Glutamatergic neuron (in vitro differentiated cells): ENCODE measurements at regions not wholly inside any gene's neighbourhood (a gene's known extent, or its start where the extent isn't known, plus 50 kb on each side); places are given as distances from the start of the nearest gene placed in this dataset.

Source experiments
- DNase-seq: peaks from one replicate; pipeline ENCODE4 v3.0.0; 2022
- H3K27ac Mint-ChIP-seq: one replicate; pipeline ENCODE4 v1.8.0; 2020; ENCODE audit warnings: mild to moderate bottlenecking, mixed read lengths, inconsistent platforms; ENCODE audit not compliant: unreplicated experiment
- H3K27me3 Mint-ChIP-seq: one replicate; pipeline ENCODE4 v1.8.0; 2020; ENCODE audit warnings: mild to moderate bottlenecking, moderate library complexity, mixed read lengths, inconsistent platforms; ENCODE audit not compliant: unreplicated experiment
- H3K36me3 Mint-ChIP-seq: one replicate; pipeline ENCODE4 v1.8.0; 2020; ENCODE audit warnings: mild to moderate bottlenecking, mixed read lengths, inconsistent platforms; ENCODE audit not compliant: unreplicated experiment
- H3K4me1 Mint-ChIP-seq: one replicate; pipeline ENCODE4 v1.8.0; 2020; ENCODE audit warnings: mild to moderate bottlenecking, low read depth, mixed read lengths, inconsistent platforms; ENCODE audit not compliant: unreplicated experiment
- H3K4me3 Mint-ChIP-seq: one replicate; pipeline ENCODE4 v1.8.0; 2020; ENCODE audit warnings: mild to moderate bottlenecking, mixed read lengths, inconsistent platforms; ENCODE audit not compliant: unreplicated experiment
- H3K9me3 Mint-ChIP-seq: one replicate; pipeline ENCODE4 v1.8.0; 2020; ENCODE audit warnings: mild to moderate bottlenecking, moderate library complexity, mixed read lengths, inconsistent platforms; ENCODE audit not compliant: unreplicated experiment
- CTCF ChIP-seq: fragments of 200-600 bp; sonication (generic); IDR thresholded peaks from one replicate; pipeline ENCODE4 v1.5.0; 2021; ENCODE audit not compliant: partially characterized antibody, unreplicated experiment

GRCh38 chr14:53613404-53614253 is 343.0 kb downstream of the BMP4 start:
- H3K36me3 Mint-ChIP-seq, result no peaks in the 10 kb centered on the region
- H3K9me3 Mint-ChIP-seq, result no peaks in the 10 kb centered on the region
- DNase-seq, result no peak
- no peak overlapping the region for H3K27ac Mint-ChIP-seq
- no peaks in the 10 kb centered on the region for H3K4me1 Mint-ChIP-seq
- peaks cover 2% of the 10 kb centered on the region for H3K27me3 Mint-ChIP-seq
- no peak for TF ChIP-seq CTCF
- H3K4me3 Mint-ChIP-seq, result no peak overlapping the region

- no peak for TF ChIP-seq CTCF
- peaks cover 7% of the 10 kb centered on the region for H3K36me3 Mint-ChIP-seq
- no peak for DNase-seq
- no peaks in the 10 kb centered on the region for H3K4me1 Mint-ChIP-seq
- H3K4me3 Mint-ChIP-seq, result no peak overlapping the region
- no peaks in the 10 kb centered on the region for H3K9me3 Mint-ChIP-seq
- no peak overlapping the region for H3K27ac Mint-ChIP-seq
- H3K27me3 Mint-ChIP-seq, result peaks cover 1% of the 10 kb centered on the region
These were observed 345.7 kb downstream of the BMP4 start for GRCh38 chr14:53610947-53611346.

GRCh38 chr14:53609009-53609408 is 347.6 kb downstream of the BMP4 start:
- Mint-ChIP-seq H3K36me3 (peaks cover 7% of the 10 kb centered on the region), H3K27ac (no peak overlapping the region), H3K9me3 (no peaks in the 10 kb centered on the region), H3K4me3 (no peak overlapping the region), H3K4me1 (no peaks in the 10 kb centered on the region), H3K27me3 (peaks cover 1% of the 10 kb centered on the region)
- DNase-seq, result no peak
- TF ChIP-seq CTCF, result no peak

GRCh38 chr14:53608369-53608768 is 348.3 kb downstream of the BMP4 start:
- Mint-ChIP-seq H3K4me1 (no peaks in the 10 kb centered on the region), H3K27me3 (peaks cover 1% of the 10 kb centered on the region), H3K4me3 (no peak overlapping the region), H3K9me3 (no peaks in the 10 kb centered on the region), H3K36me3 (peaks cover 7% of the 10 kb centered on the region), H3K27ac (no peak overlapping the region)
- no peak for DNase-seq
- TF ChIP-seq CTCF, result no peak

GRCh38 chr14:53606203-53606602 is 350.4 kb downstream of the BMP4 start:
- peaks cover 1% of the 10 kb centered on the region for H3K27me3 Mint-ChIP-seq
- H3K4me1 Mint-ChIP-seq, result no peaks in the 10 kb centered on the region
- TF ChIP-seq CTCF, result no peak
- peaks cover 7% of the 10 kb centered on the region for H3K36me3 Mint-ChIP-seq
- no peak overlapping the region for H3K4me3 Mint-ChIP-seq
- no peak overlapping the region for H3K27ac Mint-ChIP-seq
- no peaks in the 10 kb centered on the region for H3K9me3 Mint-ChIP-seq
- DNase-seq, result no peak
